ENCODE measurements at regions not wholly inside any gene's neighbourhood (a gene's known extent, or its start where the extent isn't known, plus 50 kb on each side); places are given as distances from the start of the nearest gene placed in this dataset.

- no peak for DNase-seq
These were observed 203.6 kb upstream of the GRAMD2B start for GRCh38 chr5:126219616-126220015.

- no peak for DNase-seq
These were observed 202.5 kb upstream of the GRAMD2B start for GRCh38 chr5:126220725-126221124.

- no peak for DNase-seq
These were observed 194.3 kb upstream of the GRAMD2B start for GRCh38 chr5:126228934-126229333.

- DNase-seq, result no peak
These were observed 190.0 kb upstream of the GRAMD2B start for GRCh38 chr5:126233256-126233655.

GRCh38 chr5:126234563-126235195 lies 188.5 kb upstream of the GRAMD2B start:
- DNase-seq, result no peak

- DNase-seq, result no peak
These were observed 187.6 kb upstream of the GRAMD2B start for GRCh38 chr5:126235628-126236027.

- no peak for DNase-seq
These were observed 186.2 kb upstream of the GRAMD2B start for GRCh38 chr5:126236994-126237393.

- no peak for DNase-seq
These were observed 174.6 kb upstream of the GRAMD2B start for GRCh38 chr5:126248611-126249010.

GRCh38 chr5:126251024-126251423 lies 172.2 kb upstream of the GRAMD2B start:
- no peak for DNase-seq

- no peak for DNase-seq
These were observed 169.8 kb upstream of the GRAMD2B start for GRCh38 chr5:126253406-126253805.

GRCh38 chr5:126263591-126264184 lies 159.5 kb upstream of the GRAMD2B start:
- no peak for DNase-seq

- no peak for DNase-seq
These were observed 157.3 kb upstream of the GRAMD2B start for GRCh38 chr5:126265917-126266316.

GRCh38 chr5:126267438-126267837 lies 155.8 kb upstream of the GRAMD2B start:
- DNase-seq, result no peak

GRCh38 chr5:126268697-126269315 lies 154.4 kb upstream of the GRAMD2B start:
- DNase-seq, result no peak

- DNase-seq, result no peak
These were observed 153.7 kb upstream of the GRAMD2B start for GRCh38 chr5:126269511-126269910.

GRCh38 chr5:126271141-126271540 lies 152.1 kb upstream of the GRAMD2B start:
- no peak for DNase-seq

- peak; percentile 36 for DNase-seq
These were observed 149.0 kb upstream of the GRAMD2B start for GRCh38 chr5:126274076-126274762.

- peak; percentile 36 for DNase-seq
These were observed 148.5 kb upstream of the GRAMD2B start for GRCh38 chr5:126274763-126275125.

GRCh38 chr5:126277762-126278161 lies 145.4 kb upstream of the GRAMD2B start:
- DNase-seq, result no peak

GRCh38 chr5:126280343-126280742 lies 142.9 kb upstream of the GRAMD2B start:
- no peak for DNase-seq

GRCh38 chr5:126280846-126281245 lies 142.4 kb upstream of the GRAMD2B start:
- no peak for DNase-seq

GRCh38 chr5:126284977-126285696 lies 138.1 kb upstream of the GRAMD2B start:
- no peak for DNase-seq
